Ascending aorta (tissue), 2 donors: ENCODE measurements at regions not wholly inside any gene's neighbourhood (a gene's known extent, or its start where the extent isn't known, plus 50 kb on each side); places are given as distances from the start of the nearest gene placed in this dataset.

ENCODE experiments used
- DNase-seq, 2 donors: peaks; one replicate each; pipeline ENCODE4 v3.0.0-alpha.2; 2019; ENCODE audit warnings: low spot score in 2 of 2
- H3K27ac ChIP-seq, 2 donors: fragments of 200-600 bp; sonication (generic); one replicate each; pipeline ENCODE4 v1.5.1; 2016 to 2017; ENCODE audit warnings: mild to moderate bottlenecking in 1 of 2
- H3K27me3 ChIP-seq: fragments of 200-600 bp; sonication (generic); one replicate; pipeline ENCODE4 v1.5.1; 2017
- H3K36me3 ChIP-seq, 2 donors: fragments of 200-600 bp; sonication (generic); one replicate each; pipeline ENCODE4 v1.5.1; 2016
- H3K4me1 ChIP-seq, 2 donors: fragments of 200-600 bp; sonication (generic); one replicate each; pipeline ENCODE4 v1.5.1; 2016 to 2017; ENCODE audit warnings: mild to moderate bottlenecking in 1 of 2
- H3K4me3 ChIP-seq, 2 donors: fragments of 200-600 bp; sonication (generic); one replicate each; pipeline ENCODE4 v1.5.1; 2016 to 2017; ENCODE audit warnings: mild to moderate bottlenecking in 1 of 2
- H3K9me3 ChIP-seq, 2 donors: fragments of 200-600 bp; sonication (generic); one replicate each; pipeline ENCODE4 v1.5.1; 2016
- CTCF ChIP-seq, 3 experiments: fragments of 200-600 bp in 2 of 3; fragments of 450-650 bp in 1 of 3; sonication (generic) in 2 of 3; IDR thresholded peaks; one replicate each; pipeline ENCODE4 v1.5.1; 2016 to 2019; ENCODE audit warnings: antibody characterized with exemption in 3 of 3, mild to moderate bottlenecking in 1 of 3, moderate library complexity in 1 of 3
- intact Hi-C: fragments of 100-400 bp; cut with DNase I; formaldehyde crosslinking; loops from one replicate; pipeline ENCODE4 v1.15.1; 2023

GRCh38 chr11:114877976-114878375 lies 199.6 kb downstream of the NXPE2 start:
- Histone ChIP-seq H3K4me3 (no peak overlapping the region), H3K27ac (no peak overlapping the region), H3K4me1 (no peaks in the 10 kb centered on the region), H3K36me3 (no peaks in the 10 kb centered on the region), H3K9me3 (no peaks in the 10 kb centered on the region), H3K27me3 (no peaks in the 10 kb centered on the region)
- intact Hi-C loops, result no loop called here
- no peak for DNase-seq
- TF ChIP-seq CTCF (IDR thresholded peaks at IDR 0.05), result no peak

DNA sequence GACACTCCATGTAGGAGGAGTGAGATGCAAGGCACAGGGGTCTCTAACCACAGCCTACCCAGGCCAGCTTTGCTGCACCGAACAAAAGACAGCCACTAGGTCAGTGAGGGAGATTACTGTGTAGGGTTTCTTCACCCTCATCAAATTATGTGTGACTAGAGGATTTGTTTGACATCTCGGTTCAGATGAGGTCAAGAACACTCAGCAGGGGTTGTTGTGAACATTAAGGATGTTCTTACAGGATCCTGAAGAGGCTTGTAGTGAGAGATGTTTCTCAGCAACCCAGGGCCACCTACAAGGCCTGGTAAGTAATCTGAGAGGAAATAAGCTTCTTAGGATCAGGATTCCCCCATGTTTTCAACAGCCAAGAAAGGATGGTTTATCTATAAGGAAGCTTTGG lies 202.1 kb downstream of the NXPE2 start:
- Histone ChIP-seq H3K4me3 (no peak overlapping the region), H3K27me3 (no peaks in the 10 kb centered on the region), H3K9me3 (no peaks in the 10 kb centered on the region), H3K4me1 (no peaks in the 10 kb centered on the region), H3K36me3 (no peaks in the 10 kb centered on the region), H3K27ac (no peak overlapping the region)
- intact Hi-C loops, result no loop called here
- DNase-seq, result no peak
- no peak for TF ChIP-seq CTCF (IDR thresholded peaks at IDR 0.05)

DNA sequence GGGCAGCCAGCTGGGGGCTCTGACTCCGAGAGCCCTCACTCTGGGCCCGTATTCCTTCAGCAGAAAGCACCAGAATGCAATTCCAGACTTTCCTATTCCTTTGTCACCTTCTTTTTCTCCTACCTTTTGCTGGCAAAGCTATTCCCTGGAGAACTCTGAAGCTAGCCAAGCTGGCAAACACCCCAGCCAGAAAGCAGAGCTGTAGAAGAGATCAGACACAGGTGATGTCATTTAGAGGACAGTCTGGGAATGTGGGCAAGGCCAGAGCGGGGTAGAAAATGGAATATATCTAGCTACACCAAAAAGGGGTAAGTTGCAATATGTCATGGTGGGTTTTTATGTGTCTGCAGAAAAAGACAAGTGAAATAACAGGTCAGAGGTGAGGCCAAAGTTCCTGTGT lies 205.1 kb downstream of the NXPE2 start:
- no peak for DNase-seq
- Histone ChIP-seq H3K4me3 (no peak overlapping the region), H3K27me3 (no peaks in the 10 kb centered on the region), H3K9me3 (no peaks in the 10 kb centered on the region), H3K4me1 (no peaks in the 10 kb centered on the region), H3K36me3 (no peaks in the 10 kb centered on the region), H3K27ac (no peak overlapping the region)
- no peak for TF ChIP-seq CTCF (IDR thresholded peaks at IDR 0.05)
- intact Hi-C loops, result no loop called here

GRCh38 chr11:114886644-114887265 lies 208.4 kb downstream of the NXPE2 start:
- intact Hi-C loops, result no loop called here
- H3K36me3 ChIP-seq, result no peaks in the 10 kb centered on the region
- TF ChIP-seq CTCF (IDR thresholded peaks at IDR 0.05), result no peak
- no peak for DNase-seq
- H3K27ac ChIP-seq, result no peak overlapping the region
- no peak overlapping the region for H3K4me3 ChIP-seq
- H3K9me3 ChIP-seq, result no peaks in the 10 kb centered on the region
- no peaks in the 10 kb centered on the region for H3K27me3 ChIP-seq
- no peaks in the 10 kb centered on the region for H3K4me1 ChIP-seq

- Histone ChIP-seq H3K4me3 (no peak overlapping the region), H3K4me1 (no peaks in the 10 kb centered on the region), H3K27me3 (no peaks in the 10 kb centered on the region), H3K9me3 (no peaks in the 10 kb centered on the region), H3K27ac (no peak overlapping the region), H3K36me3 (no peaks in the 10 kb centered on the region)
- DNase-seq, result no peak
- intact Hi-C loops, result no loop called here
- TF ChIP-seq CTCF (IDR thresholded peaks at IDR 0.05), result no peak
These were observed 211.3 kb downstream of the NXPE2 start for GRCh38 chr11:114889594-114890011.

DNA sequence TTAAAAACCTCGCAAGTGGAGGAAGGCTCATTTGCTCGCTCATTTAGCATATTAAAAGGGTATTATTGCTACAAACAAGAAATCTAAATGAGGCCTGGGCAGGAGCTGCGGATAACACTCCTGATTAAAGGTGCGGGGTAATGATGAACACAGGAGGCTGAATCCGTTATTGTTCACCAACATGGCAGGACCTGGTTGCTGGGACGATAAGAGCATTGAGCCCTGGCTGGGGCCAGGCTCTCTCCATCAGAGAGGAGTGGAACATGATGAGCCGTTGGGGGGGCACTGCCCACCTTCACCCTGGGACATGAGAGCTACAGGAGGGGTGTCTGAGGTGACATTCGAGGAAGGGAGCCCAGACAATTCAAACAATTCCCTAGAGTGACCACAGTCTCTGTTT lies 211.7 kb downstream of the NXPE2 start:
- Histone ChIP-seq H3K36me3 (no peaks in the 10 kb centered on the region), H3K9me3 (no peaks in the 10 kb centered on the region), H3K4me3 (no peak overlapping the region), H3K27ac (no peak overlapping the region), H3K27me3 (no peaks in the 10 kb centered on the region), H3K4me1 (no peaks in the 10 kb centered on the region)
- no peak for DNase-seq
- intact Hi-C loops, result no loop called here
- TF ChIP-seq CTCF (IDR thresholded peaks at IDR 0.05), result no peak
